Esophagus muscularis mucosa (tissue), 3 donors: ENCODE measurements at regions not wholly inside any gene's neighbourhood (a gene's known extent, or its start where the extent isn't known, plus 50 kb on each side); places are given as distances from the start of the nearest gene placed in this dataset.

Experiments
- CTCF ChIP-seq, 3 experiments: fragments of 200-600 bp in 2 of 3; fragments of 450-650 bp in 1 of 3; sonication (generic) in 2 of 3; IDR thresholded peaks; one replicate each; pipeline ENCODE4 v1.5.1; 2017 to 2019; ENCODE audit warnings: antibody characterized with exemption in 3 of 3, mild to moderate bottlenecking in 2 of 3, moderate library complexity in 1 of 3
- EP300 ChIP-seq: sonication (generic); formaldehyde crosslinking; IDR thresholded peaks from one replicate; pipeline ENCODE4 v1.6.1; 2017; ENCODE audit warnings: antibody characterized with exemption

GRCh38 chr4:37771771-37772170 lies 54.7 kb upstream of the PGM2 start:
- no peak for TF ChIP-seq CTCF (IDR thresholded peaks at IDR 0.05)
- TF ChIP-seq EP300, result no peak
